Kidney epithelial cell (primary cell): ENCODE measurements at regions not wholly inside any gene's neighbourhood (a gene's known extent, or its start where the extent isn't known, plus 50 kb on each side); places are given as distances from the start of the nearest gene placed in this dataset.

Experiments
- DNase-seq: peaks from one replicate; pipeline ENCODE4 v3.0.0-alpha.2; 2010; ENCODE audit warnings: low read depth
- H3K27me3 ChIP-seq: 2 replicates; pipeline ENCODE4 v1.6.0; 2011; ENCODE audit warnings: low read length; ENCODE audit not compliant: control insufficient read depth, insufficient read depth
- H3K36me3 ChIP-seq: 2 replicates; pipeline ENCODE4 v1.5.1; 2011; ENCODE audit warnings: low read length; ENCODE audit not compliant: control insufficient read depth, insufficient read depth
- H3K4me3 ChIP-seq: 2 replicates; pipeline ENCODE4 v1.5.1; 2011; ENCODE audit warnings: low read depth, mild to moderate bottlenecking, control low read depth, low read length
- CTCF ChIP-seq: IDR thresholded peaks from 2 replicates; pipeline ENCODE4 v1.5.1; 2011; ENCODE audit warnings: mild to moderate bottlenecking, moderate library complexity, low read length, control low read depth, inconsistent platforms; ENCODE audit not compliant: insufficient read depth, poor library complexity, severe bottlenecking

GRCh38 chr16:9257843-9258242 is 166.4 kb downstream of the HAPSTR1 start:
- Histone ChIP-seq H3K4me3 (no peak overlapping the region), H3K36me3 (no peaks in the 10 kb centered on the region), H3K27me3 (no peaks in the 10 kb centered on the region)
- DNase-seq = no peak
- TF ChIP-seq CTCF = no peak

- DNase-seq = no peak
Observed at GRCh38 chr16:9258423-9259051, 167.1 kb downstream of the HAPSTR1 start.

GRCh38 chr16:9259914-9260608 is 168.6 kb downstream of the HAPSTR1 start:
- no peak for TF ChIP-seq CTCF
- DNase-seq = no peak
- Histone ChIP-seq H3K36me3 (no peaks in the 10 kb centered on the region), H3K27me3 (no peaks in the 10 kb centered on the region), H3K4me3 (no peak overlapping the region)

More at GRCh38 chr16:9258423-9259051, 167.1 kb downstream of the HAPSTR1 start:
- TF ChIP-seq CTCF = peak; percentile 74
- Histone ChIP-seq H3K4me3 (no peak overlapping the region), H3K27me3 (no peaks in the 10 kb centered on the region), H3K36me3 (no peaks in the 10 kb centered on the region)

- no peaks in the 10 kb centered on the region for H3K27me3 ChIP-seq
- no peak overlapping the region for H3K4me3 ChIP-seq
- DNase-seq = no peak
- TF ChIP-seq CTCF = no peak
- H3K36me3 ChIP-seq = no peaks in the 10 kb centered on the region
Observed at GRCh38 chr16:9260666-9261065, 169.2 kb downstream of the HAPSTR1 start.

- H3K27me3 ChIP-seq = no peaks in the 10 kb centered on the region
- no peak for DNase-seq
Observed at GRCh38 chr16:9261376-9261775, 169.9 kb downstream of the HAPSTR1 start.

More at GRCh38 chr16:9261376-9261775, 169.9 kb downstream of the HAPSTR1 start:
- TF ChIP-seq CTCF = no peak
- no peak overlapping the region for H3K4me3 ChIP-seq
- H3K36me3 ChIP-seq = no peaks in the 10 kb centered on the region
